GM19455 (cell line): ENCODE measurements at regions not wholly inside any gene's neighbourhood (a gene's known extent, or its start where the extent isn't known, plus 50 kb on each side); places are given as distances from the start of the nearest gene placed in this dataset.
"Not testable (repeated sequence)": the region's sequence is repeated elsewhere in the genome, so short reads cannot be mapped to it uniquely, and the experiment has no call there.

ENCODE experiments used
- ATAC-seq: cut with Tn5 transposase; IDR thresholded peaks from one replicate; pipeline ENCODE4 v1.9.1; 2021; ENCODE audit not compliant: unreplicated experiment

DNA sequence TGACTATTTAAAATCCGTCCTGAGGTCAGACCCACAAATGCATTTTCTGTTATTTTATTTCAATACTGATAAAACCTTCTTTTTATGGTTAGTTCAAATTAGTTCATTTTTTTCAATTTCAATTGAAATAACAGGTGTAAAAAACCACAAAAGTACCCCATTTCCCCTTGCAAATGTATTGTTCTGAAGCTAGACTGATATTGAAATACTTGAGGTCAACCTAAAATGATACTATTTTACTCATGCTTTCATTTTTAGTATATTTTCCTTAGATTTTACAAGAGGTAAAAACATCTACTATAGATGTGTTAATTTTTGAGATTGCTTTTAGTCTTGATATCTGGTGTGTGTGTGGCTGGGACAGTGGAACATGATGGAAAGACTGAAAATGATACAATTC, 2237.8 kb downstream of the ARAP2 start:
- ATAC-seq, result not testable (repeated sequence)

DNA sequence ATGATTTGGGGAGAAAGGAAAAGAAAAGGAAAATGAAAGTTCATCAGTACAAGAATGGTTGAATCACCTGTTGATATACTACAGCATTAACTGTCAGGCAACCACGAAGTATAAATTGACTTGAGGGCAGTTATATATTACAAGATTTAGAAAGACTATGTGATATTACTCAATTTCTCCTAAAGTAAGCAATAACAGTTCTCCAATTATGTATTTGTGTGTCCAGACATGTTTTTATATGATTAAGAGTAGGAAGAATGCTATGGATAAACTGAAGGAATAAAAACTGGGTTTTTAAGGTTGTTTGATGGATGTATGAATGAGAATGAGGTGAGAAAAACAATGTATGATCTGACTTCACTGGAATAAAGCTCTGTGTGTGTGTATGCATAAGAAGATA, 2234.4 kb downstream of the ARAP2 start:
- no peak for ATAC-seq

DNA sequence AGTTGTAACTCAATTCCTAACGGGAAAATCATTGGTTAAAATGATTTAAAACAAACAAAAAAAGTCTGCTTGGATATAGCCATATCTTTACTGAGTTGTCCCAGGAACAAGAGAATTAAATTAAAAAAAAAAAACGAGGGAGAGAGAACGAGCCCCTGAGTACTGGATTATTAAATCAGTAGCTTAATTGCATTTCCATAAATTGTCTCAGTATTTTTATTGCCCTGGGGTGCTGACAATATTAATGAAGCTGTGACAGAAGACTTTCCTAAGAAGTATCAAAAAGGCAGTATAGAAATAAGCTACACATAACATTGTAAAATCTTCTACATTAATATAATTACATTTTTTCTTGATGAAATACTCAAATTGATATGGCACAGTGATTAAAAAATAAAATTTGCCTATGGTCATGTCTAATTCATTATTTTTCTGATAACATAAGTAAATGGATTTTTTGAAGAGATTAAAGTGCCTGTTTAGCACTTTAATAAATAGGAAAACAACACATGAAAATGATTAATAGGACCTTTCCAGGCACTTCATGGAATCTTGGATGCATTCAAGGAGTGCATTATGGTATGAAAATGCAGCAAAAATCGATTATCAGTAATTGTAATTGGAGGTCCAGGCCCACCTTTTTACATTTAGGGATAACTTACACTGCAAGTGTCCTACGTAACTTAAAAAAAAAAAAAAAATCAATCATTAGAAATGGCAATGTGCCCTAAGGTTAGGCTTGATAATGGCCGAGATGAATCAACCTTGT, 2233.4 kb downstream of the ARAP2 start:
- no peak for ATAC-seq

DNA sequence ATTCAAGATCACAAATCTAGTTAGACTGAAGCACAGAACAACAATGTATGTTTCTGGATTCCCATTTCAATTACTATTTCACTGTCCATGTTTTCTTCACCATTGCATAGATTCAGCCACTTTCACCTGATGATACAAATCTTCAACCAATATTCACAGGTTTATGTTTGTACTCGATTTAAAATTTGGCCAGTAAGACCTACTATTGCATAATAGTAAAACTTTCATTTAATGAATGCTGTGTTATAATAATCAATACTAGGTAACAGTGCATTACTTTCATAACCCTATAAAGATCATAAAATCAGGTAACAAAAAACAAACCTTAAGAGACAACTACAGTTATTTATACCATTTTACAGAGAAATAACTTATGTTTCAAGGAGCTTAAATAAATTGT, 2209.1 kb downstream of the ARAP2 start:
- no peak for ATAC-seq

DNA sequence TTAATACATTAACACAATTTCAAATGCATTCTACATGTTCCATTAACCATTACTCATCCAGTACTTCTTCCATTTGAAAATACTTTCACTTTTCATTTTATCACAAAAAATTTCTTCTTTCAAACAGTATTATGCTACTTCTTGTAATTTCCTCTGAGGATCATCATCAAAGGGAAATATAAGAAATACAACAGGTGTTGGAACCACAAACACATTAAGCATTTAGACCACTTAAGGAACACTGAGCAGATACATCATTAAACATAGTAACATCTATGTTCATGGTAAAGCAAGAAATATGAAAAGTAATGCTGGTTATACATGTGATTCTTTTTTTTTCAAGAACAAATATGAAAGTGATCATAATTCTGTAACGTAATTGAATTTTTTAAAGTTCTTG, 2207.0 kb downstream of the ARAP2 start:
- ATAC-seq, result no peak

DNA sequence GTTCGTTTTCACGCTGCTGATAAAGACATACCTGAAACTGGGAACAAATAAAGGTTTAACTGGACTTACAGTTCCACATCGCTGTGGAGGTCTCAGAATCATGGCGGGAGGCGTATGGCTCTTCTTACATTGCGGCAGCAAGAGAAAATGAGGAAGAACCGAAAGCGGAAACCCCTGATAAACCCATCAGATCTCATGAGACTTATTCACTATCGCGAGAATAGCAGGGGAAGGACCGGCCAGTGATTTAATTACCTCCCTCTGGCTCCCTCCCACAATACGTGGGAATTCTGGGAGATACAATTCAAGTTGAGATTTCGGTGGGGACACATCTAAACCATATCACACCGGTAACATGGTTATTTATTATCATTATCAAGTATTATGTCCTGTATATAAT, 2204.5 kb downstream of the ARAP2 start:
- ATAC-seq, result no peak

DNA sequence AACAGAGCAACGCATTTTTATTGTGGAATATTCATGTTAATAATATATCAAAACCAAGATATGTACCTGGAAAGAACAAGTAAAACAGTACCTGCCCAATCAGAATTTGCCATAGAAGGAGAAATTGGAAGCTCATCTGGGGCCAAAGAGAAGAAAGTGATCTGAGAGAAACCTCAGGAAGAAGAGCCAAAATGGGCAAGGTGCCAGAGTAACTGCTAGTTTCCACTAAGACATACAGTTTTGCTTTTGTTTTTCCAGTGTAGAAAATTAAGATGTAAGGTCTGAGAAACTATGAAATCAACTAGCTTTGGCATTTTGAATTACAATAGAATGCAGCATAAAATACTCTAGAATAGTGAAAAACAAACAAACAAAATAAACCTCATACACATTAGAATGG, 2201.2 kb downstream of the ARAP2 start:
- ATAC-seq, result no peak

DNA sequence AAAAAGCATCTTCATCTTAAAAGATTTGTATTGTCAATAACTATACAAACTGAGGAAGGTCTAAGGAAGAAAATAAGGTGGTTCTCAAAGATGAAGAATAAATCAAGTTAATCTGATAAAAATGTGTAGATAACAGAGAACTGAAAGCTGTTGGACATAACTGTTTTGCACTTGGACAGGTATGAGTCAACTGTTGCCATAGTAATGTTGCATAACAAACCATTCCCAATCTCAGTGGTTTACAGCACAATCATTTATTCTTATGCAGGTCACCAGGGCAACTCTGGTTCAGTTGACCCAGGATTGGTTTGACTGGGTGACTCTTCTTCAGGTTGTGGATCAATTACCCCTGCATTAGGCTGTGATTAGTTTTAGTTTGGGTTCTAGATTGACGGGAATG, 2197.7 kb downstream of the ARAP2 start:
- ATAC-seq, result no peak

DNA sequence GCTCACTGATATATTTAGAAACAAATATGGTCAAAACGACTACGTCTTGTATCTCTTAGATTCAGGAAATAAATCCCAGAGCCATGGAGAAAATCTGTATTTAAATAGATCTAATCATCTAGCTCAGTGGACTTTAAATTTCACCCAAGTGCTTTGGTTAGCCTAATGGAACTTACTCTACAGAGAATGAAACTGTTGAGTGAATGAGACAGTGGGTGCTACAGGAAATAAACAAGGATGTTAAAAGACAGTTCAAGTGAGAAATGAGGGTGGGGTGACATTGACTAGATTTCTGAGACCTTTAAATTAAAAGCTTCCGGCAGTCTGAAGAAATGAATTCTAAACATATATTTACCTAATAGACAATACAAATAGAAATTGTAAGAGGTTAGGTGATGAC, 2197.0 kb downstream of the ARAP2 start:
- no peak for ATAC-seq

DNA sequence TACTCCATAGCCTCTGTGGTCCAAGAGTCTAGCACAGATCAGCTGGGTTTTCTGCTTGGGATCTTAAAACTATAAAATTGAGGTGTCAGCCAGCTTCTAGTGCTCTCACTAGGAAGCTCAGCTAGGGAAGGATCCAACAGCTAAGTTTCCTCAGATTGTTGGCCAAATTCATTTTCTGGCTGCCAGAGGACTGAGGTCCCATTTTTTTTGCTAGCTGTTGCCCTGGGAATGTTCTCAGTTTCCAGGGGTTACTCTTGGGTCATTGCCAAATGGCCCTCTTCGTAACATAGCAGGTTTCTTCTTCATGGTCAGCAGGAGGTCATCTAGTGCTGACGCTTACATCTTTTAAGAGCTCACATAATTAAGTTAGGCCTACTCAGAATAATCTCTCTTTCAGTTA, 2178.2 kb downstream of the ARAP2 start:
- no peak for ATAC-seq

DNA sequence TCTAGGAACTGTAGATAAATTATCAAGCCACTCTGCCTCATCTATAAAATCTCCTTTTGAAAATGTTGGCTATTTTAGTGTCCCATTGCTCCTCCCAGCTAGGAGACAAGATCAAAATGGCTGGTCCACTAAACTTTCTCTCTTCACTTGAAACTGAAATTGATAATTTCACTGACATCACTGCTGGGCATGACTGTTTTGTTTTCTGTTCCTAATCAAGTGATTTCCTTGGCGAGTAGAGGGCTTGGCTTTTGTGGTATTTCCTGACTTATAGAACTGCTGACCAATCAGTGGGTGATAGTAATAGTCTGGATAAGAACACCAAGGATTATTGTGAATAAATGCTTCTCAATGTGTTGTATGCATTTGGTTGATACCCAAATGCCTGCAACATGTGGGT, 2152.9 kb downstream of the ARAP2 start:
- ATAC-seq, result no peak

DNA sequence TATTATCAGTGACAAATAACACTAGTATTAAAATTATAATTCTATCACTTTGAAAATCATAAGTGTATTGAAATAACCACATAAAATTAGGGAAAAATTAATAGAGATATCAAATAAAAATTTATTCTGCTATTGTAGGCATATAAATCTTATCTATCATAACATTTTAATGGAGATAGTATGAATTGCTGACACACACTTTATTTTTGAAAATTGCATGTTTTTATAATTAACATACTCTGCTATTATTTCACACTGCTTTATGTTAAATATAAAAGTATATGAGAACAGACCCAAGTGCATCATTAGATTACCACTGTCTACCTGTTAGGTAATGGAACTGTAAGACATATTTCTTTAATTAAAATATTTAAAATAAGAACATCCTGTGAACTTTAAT, 2150.2 kb downstream of the ARAP2 start:
- no peak for ATAC-seq

DNA sequence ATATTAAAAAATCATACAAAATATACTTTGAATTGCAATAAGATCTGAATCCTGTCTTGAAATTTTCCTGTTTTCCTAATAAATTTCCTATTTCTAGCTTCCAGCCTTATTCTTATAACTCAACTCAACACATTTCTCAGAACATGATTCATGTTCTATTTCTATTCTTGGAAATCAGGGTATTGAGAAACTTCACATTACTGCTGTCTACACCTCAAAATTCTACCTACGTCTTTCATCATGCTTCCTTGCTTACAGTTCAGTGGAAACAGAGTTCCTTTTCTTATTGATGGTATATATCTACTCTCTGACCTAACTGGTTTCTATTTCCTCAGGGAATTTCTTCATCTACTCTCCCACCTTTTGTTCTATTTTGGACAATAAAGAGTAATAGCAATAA, 2139.0 kb downstream of the ARAP2 start:
- no peak for ATAC-seq

DNA sequence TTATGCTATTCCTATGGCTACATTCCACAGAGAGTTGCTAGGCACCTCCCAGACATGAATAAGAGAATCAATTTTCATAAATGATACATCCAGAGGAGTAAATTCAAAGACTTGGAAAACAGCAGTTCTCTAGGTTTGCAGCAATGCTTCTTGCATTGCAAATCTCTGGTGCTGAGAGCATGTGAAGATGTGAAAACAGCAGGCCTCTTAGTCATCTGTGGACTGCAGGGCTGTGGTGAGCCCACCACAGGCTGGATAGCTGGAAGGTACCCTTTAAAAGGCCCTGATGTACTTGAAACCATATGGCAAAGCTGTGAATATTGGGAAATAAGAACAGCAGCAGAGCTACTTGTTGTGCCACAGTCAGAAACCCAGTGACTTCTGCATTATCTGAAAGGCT, 2135.9 kb downstream of the ARAP2 start:
- no peak for ATAC-seq

DNA sequence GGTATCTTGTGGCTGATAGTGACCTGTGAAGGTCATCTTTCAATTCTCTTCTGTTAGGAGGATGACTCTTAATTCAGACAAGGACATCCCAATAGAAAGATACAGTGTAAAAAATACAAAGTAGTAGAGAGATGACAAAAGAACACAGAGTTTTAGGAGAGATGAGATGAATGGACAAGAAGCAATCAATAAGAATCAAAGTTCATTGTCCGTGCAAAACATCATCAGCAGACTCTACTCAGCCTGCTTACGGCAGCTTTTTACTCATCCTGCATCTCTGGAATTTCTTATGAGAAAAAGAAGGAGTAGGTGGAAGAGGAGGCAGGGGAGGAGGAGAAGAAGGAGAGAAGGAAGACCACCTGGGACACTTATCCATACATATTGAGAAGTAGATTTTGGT, 2131.7 kb downstream of the ARAP2 start:
- ATAC-seq, result no peak

DNA sequence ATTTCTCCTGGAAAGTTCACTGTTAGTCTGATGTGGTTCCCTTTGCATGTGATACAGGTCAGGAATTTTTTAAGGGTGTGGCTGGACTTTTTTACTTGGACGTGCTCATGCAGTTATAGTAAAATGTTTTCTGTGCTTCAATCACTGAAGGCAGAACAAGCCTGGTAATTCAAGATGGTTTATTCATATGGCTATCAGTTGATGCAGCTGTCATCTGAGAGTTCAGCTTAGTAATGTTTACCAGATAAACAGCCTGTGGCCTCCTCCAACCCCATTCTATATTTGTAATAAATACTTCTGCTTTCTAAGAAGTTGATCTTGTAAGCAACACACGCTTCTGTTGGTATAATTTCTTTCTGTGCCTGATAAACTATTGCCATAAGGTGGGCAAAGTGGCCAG, 2105.9 kb downstream of the ARAP2 start:
- no peak for ATAC-seq

DNA sequence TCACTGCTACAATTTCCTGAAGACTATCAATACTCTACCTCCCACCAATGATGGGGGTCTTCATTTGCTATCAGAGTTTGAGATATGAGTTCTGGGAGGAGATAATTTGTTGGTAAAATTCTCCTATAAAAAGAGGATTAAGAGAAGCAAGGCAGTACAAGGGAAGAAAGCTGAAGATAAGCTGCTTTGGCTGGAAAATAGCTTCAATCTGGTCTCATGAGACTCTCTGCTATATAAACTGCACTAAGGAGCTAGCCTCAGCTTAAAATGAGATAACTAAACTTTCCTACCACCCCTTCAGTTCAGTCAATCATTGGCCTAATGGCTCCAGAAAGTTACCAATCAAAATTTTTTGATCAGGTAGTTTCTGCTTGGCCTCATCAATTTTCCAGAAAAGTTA, 2105.0 kb downstream of the ARAP2 start:
- no peak for ATAC-seq

DNA sequence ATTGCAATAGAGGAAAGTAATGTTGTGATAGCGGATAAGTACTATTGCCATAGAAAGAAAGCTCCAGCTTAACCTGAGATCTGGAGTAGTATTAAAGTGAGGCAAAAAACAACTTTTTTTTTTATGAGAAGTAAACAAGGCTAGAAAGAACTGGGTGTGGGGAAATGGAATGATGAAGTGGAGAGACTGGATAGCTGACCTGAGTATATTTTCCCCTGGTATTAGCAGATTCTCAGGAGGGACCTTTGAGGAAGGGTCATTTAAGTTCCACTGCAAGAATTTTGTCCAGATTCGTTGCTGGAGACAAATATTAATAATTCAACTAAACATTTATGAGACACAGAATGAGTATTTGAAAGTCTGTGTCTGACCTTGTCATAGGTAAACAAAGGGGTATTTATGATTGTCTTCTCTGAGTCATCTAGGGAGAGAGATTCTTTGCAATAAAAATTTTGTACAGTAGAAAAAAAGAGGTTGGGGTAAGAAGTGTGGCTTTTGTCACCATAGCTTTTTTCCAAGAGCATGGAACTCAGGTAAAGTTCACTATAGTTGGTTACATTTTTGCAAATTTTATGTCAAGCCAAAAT, 2095.9 kb downstream of the ARAP2 start:
- no peak for ATAC-seq

DNA sequence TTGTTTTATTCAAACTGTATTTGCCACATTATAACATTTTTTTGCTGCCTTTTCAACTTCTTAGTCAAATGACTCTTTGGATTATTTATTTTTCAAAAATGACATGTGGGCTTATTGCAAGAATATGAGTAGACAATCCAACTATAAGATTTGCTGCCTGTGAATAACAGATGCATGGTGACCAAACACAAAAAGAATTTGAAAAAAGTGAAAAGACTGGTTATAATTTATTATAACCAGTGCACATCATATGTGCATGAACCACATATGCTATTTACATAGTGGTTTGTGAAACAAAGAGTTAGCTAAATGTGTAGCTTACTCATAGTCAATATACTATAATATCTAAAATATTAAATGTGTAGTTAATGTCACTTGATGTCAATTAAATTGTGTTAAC, 2086.8 kb downstream of the ARAP2 start:
- no peak for ATAC-seq

DNA sequence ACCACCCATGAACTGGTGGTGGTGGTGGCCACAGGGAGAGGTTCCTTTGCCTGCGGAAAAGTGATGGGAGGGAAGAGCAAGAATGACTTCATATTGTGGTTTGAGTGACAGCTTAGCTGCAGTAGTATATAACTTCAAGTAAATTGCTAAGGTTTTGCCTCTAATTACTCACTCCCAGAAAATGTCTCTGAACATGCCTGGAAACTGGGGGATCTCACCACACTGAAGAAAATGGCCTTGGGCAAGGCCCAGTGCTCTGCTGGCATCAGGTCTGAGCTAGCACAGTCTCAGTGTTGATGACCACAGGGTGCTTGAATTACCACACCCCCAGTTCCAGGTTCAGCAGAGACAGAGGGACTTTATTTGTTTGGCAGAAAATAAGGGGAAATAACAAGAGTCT, 2085.4 kb downstream of the ARAP2 start:
- no peak for ATAC-seq

DNA sequence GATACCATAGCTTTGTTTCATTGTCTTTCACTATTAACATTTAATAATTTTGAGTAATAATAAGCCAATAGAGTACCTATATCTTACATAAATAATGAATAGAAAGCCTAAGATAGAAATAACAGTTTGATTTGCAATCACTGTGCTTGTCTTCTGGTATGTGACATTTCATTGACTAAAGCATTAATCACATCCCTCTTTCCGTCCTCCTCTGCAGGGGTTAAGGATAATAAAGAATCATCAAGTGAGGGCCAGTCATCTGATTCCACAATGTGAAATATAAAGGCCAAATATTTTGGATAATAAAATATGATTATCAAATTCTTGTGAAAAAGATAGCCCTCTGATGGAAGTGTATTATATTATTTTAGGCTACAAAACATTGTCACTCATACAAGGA, 2073.4 kb downstream of the ARAP2 start:
- no peak for ATAC-seq

DNA sequence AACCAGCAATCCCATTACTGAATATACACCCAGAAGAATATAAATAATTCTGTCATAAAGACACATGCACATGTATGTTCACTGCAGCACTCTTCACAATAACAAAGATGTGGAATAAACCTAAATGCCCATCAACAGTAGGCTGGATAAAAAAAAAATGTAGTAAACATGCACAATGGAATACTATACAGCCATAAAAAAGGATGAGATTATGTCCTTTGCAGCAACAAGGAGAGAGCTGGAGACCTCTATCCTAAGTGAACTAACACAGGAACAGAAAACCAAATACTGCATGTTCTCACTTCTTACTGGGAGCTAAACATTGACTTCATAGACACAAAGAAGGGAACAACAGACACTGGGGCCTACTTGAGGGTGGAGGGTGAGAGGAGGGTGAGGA, 2067.7 kb downstream of the ARAP2 start:
- ATAC-seq, result no peak

DNA sequence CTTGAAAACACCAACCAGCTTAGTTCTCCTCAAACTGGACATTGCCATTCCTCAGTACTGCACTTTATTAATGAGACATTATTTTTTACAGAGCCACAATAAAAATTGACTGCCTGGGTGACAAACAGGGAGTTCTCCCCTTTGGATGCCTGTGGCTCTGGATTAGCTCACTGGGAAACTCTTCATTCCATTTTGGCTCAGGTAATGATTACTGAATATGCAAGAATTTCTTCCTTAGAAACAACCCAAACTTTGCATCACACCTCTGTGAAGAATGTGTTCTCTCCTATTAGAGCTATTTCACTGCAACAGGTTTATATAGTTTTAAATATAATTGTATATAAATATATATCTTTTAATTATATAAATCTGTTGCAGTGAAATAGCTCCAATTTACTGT, 2065.8 kb downstream of the ARAP2 start:
- ATAC-seq, result no peak
